ENCODE measurements at regions not wholly inside any gene's neighbourhood (a gene's known extent, or its start where the extent isn't known, plus 50 kb on each side); places are given as distances from the start of the nearest gene placed in this dataset.

DNA sequence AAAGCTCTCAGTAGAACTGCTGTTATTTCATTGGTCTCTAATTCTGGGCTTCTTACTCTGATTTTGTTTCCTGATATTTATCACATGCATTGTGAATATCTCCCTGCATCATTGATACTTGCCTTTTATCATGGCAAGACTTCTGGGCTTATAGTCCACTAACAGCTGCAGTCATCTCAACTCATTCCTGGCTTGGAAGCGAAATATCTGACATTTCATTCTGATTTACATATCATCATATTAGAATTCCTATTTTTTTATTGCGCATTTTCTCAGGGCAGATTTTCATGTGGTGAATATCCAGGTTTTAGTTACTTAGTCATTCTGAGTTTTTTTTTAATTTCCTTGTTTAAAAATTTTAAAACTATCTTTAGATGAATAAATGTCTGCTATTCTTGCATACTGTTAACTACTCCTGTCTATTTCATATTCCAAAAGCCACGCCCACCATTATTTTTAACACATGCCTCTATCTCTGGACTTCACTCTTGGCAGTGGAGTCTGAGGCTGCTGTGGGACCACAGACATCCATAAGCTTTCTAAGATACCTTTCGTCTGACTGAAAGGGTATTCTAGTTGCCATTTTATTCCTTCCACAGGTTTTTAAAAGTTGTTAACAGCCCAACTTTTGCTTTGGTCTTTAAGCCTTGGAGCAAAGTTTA lies 164.5 kb downstream of the IRS1 start:
- FAIRE-seq (no peak), DNase-seq (ENCODE audit: insufficient read length, low spot score) (no peak)
- TF ChIP-seq SPI1 (IDR thresholded peaks at IDR 0.05; ENCODE audit: low read depth, low read length) (no peak), POLR2A (IDR thresholded peaks at IDR 0.05; ENCODE audit: low read depth, low read length) (no peak), POU2F2 (IDR thresholded peaks at IDR 0.05; ENCODE audit: low read depth, low read length) (no peak), TAF1 (IDR thresholded peaks at IDR 0.05; ENCODE audit: low read depth, low read length) (no peak), POLR2AphosphoS5 (IDR thresholded peaks at IDR 0.05; ENCODE audit: low read depth, low read length) (no peak), PAX5 (IDR thresholded peaks at IDR 0.05; ENCODE audit: insufficient read depth, low read length, severe bottlenecking) (no peak)

DNA sequence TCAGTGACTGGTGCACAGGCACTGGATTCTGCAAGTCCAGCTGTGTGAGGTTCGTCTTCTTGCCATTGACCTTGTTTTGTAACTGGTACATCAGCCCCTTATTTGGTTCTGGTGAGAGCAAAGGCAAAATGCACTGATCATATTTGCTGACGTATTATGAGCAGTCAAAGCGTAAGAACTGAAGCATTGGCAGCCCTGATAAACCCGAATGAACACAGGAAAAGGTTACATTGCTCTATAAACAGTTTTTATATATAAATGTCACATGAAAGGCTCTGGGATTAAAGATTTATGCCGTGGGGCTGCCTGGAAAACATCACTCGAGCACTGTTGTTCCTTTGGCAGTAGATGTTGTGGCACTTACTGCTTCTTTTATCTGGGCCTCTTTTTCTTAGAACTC lies 167.9 kb downstream of the IRS1 start:
- no peak for DNase-seq (ENCODE audit: insufficient read length, low spot score)
- no peak for TF ChIP-seq SPI1 (IDR thresholded peaks at IDR 0.05; ENCODE audit: low read depth, low read length)
- TF ChIP-seq TAF1 (IDR thresholded peaks at IDR 0.05; ENCODE audit: low read depth, low read length), result no peak
- TF ChIP-seq POLR2A (IDR thresholded peaks at IDR 0.05; ENCODE audit: low read depth, low read length), result no peak
- TF ChIP-seq PAX5 (IDR thresholded peaks at IDR 0.05; ENCODE audit: insufficient read depth, low read length, severe bottlenecking), result no peak
- no peak for TF ChIP-seq POLR2AphosphoS5 (IDR thresholded peaks at IDR 0.05; ENCODE audit: low read depth, low read length)
- TF ChIP-seq POU2F2 (IDR thresholded peaks at IDR 0.05; ENCODE audit: low read depth, low read length), result no peak
- no peak for FAIRE-seq

DNA sequence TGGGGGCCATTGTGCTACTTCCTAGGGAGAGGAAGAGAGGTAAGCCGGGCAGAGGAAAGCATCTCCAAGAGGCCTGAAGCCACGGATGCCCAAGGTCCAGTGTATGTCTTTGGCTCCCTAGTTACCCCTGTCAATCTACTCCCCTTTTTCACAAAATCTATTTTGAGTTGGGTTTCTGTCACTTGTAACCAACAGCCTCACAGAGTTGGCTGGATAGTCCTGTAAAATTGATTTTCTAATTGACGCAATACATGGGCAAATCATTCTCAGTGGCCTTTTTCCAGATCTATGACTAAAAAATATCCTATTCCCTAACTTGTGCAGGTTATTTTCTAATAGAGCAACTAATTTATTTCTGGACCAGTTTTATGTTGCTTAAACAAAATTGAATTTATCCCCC lies 168.4 kb downstream of the IRS1 start:
- FAIRE-seq (no peak), DNase-seq (ENCODE audit: insufficient read length, low spot score) (no peak)
- TF ChIP-seq TAF1 (IDR thresholded peaks at IDR 0.05; ENCODE audit: low read depth, low read length) (no peak), POLR2AphosphoS5 (IDR thresholded peaks at IDR 0.05; ENCODE audit: low read depth, low read length) (no peak), POLR2A (IDR thresholded peaks at IDR 0.05; ENCODE audit: low read depth, low read length) (no peak), SPI1 (IDR thresholded peaks at IDR 0.05; ENCODE audit: low read depth, low read length) (no peak), PAX5 (IDR thresholded peaks at IDR 0.05; ENCODE audit: insufficient read depth, low read length, severe bottlenecking) (no peak), POU2F2 (IDR thresholded peaks at IDR 0.05; ENCODE audit: low read depth, low read length) (no peak)

DNA sequence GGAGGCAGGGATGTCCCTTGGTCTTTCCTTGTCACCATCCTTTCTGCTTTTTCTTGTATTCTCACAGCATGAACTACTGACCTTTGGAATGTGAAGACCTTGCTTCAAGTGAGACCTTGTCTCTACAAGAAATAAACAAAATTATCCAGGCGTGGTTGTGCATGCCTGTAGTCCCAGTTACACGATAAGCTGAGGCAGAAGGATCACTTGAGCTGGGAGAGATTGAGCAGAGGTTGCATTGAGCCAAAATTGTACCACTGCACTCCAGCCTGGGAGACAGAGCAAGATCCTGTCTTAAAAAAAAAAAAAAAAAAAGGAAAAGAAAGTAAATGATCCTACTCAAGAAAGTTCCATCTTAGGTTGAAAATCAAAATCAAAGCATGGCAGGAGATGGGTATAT lies 173.7 kb downstream of the IRS1 start:
- DNase-seq (ENCODE audit: insufficient read length, low spot score) (no peak), FAIRE-seq (no peak)
- TF ChIP-seq PAX5 (IDR thresholded peaks at IDR 0.05; ENCODE audit: insufficient read depth, low read length, severe bottlenecking) (no peak), POU2F2 (IDR thresholded peaks at IDR 0.05; ENCODE audit: low read depth, low read length) (no peak), POLR2A (IDR thresholded peaks at IDR 0.05; ENCODE audit: low read depth, low read length) (no peak), TAF1 (IDR thresholded peaks at IDR 0.05; ENCODE audit: low read depth, low read length) (no peak), SPI1 (IDR thresholded peaks at IDR 0.05; ENCODE audit: low read depth, low read length) (no peak), POLR2AphosphoS5 (IDR thresholded peaks at IDR 0.05; ENCODE audit: low read depth, low read length) (no peak)

DNA sequence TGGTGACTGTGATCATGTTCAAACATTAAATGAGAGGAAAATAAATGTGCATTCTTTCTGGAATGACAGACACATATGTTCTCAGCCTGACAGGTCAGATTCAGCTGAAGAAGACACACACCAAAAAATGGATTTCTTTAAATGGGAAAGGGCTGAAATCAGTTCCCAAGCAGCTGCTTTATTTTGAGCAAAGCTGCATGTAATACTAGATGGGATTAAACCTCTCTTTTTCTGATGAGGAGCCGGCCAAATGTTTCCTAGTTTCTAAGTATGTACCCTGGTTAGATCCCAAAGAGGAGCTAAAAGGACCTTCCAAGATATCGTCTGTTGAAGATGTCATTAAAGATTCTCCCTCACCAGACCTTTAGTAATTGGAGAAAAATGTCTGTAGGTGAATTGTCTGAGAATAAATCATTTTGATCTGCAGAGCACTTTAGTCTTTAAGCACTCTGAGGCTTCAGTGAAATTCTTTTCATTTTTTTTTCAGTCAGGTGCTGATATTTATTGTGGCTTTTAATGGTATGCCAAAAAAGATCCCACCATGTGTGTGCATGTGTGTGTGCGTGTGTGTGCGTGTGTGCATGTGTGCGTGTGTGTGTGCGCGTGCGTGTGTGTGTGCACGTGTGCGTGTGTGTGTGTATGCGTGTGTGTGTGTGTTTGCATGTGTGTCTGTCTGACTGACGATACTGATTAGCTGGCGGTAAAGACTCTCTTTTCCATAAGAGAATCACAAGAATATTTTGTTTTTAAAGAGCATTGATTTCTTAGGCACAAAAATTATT lies 175.8 kb downstream of the IRS1 start:
- no peak for TF ChIP-seq POLR2A (IDR thresholded peaks at IDR 0.05; ENCODE audit: low read depth, low read length)
- TF ChIP-seq SPI1 (IDR thresholded peaks at IDR 0.05; ENCODE audit: low read depth, low read length), result no peak
- no peak for TF ChIP-seq POLR2AphosphoS5 (IDR thresholded peaks at IDR 0.05; ENCODE audit: low read depth, low read length)
- TF ChIP-seq TAF1 (IDR thresholded peaks at IDR 0.05; ENCODE audit: low read depth, low read length), result no peak
- TF ChIP-seq POU2F2 (IDR thresholded peaks at IDR 0.05; ENCODE audit: low read depth, low read length), result no peak
- FAIRE-seq (no peak), DNase-seq (ENCODE audit: insufficient read length, low spot score) (no peak)

DNA sequence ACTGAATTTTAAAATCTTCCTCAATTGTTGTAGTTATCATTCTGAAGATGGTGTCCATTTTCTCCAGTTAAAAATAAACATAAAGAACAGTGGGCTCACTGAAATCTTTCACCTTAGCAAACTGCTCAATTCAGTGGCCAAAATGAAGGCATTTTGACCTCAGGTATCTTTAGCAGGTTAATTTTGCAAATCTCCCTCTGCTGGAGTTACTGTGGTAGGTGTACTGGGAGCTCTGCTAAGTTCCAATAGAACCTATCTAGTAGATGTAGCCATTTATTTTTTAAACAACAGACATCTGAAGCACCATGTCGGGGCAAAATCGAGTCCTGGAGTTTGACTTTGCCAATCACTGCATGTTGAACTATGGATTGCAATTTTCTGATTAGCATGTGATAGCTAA lies 177.1 kb downstream of the IRS1 start:
- TF ChIP-seq POLR2AphosphoS5 (IDR thresholded peaks at IDR 0.05; ENCODE audit: low read depth, low read length) (no peak), TAF1 (IDR thresholded peaks at IDR 0.05; ENCODE audit: low read depth, low read length) (no peak), SPI1 (IDR thresholded peaks at IDR 0.05; ENCODE audit: low read depth, low read length) (no peak), PAX5 (IDR thresholded peaks at IDR 0.05; ENCODE audit: insufficient read depth, low read length, severe bottlenecking) (no peak), POU2F2 (IDR thresholded peaks at IDR 0.05; ENCODE audit: low read depth, low read length) (no peak), POLR2A (IDR thresholded peaks at IDR 0.05; ENCODE audit: low read depth, low read length) (no peak)
- no peak for DNase-seq (ENCODE audit: insufficient read length, low spot score)
- no peak for FAIRE-seq

DNA sequence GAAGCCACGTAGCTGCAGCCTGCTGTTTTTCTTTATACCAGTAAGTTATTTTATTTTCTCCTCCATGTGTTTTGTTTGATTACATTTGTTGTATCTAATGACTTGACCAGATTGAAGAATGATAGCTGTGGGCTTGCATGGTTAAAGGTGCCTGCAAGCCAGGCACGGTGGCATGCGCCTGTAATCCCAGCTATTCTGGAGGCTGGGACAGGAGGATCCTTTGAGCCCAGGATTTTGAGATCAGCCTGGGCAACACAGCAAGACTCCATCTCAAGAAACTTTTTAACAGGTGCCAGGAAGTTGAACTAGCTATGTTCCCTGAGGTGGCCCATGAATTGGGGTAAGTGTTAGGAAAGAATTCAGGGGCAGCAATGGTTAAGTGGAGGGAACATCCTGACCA lies 179.4 kb downstream of the IRS1 start:
- TF ChIP-seq POLR2A (IDR thresholded peaks at IDR 0.05; ENCODE audit: low read depth, low read length), result no peak
- no peak for TF ChIP-seq POU2F2 (IDR thresholded peaks at IDR 0.05; ENCODE audit: low read depth, low read length)
- no peak for TF ChIP-seq POLR2AphosphoS5 (IDR thresholded peaks at IDR 0.05; ENCODE audit: low read depth, low read length)
- no peak for TF ChIP-seq TAF1 (IDR thresholded peaks at IDR 0.05; ENCODE audit: low read depth, low read length)
- no peak for TF ChIP-seq SPI1 (IDR thresholded peaks at IDR 0.05; ENCODE audit: low read depth, low read length)
- no peak for TF ChIP-seq PAX5 (IDR thresholded peaks at IDR 0.05; ENCODE audit: insufficient read depth, low read length, severe bottlenecking)
- DNase-seq (ENCODE audit: insufficient read length, low spot score) (no peak), FAIRE-seq (no peak)

DNA sequence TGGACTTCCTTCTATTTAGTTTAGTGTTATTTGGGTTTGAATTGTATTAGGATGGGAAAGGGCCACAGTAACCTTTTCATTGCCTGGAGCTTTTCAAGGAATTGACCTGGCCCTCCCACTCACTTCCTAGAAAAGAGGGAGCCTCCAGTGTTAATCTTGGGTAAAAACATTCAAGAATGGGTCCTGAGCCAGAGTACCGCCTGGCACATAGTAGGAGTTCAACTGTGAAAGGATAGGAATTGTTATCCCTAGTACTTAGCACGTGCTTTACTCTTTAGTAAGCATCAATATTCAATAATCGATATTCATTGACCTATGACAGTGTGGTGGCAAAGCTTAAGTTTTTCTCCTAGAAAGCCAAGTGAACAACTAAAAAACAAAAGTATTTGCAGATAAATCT lies 179.9 kb downstream of the IRS1 start:
- TF ChIP-seq SPI1 (IDR thresholded peaks at IDR 0.05; ENCODE audit: low read depth, low read length), result no peak
- no peak for TF ChIP-seq POLR2AphosphoS5 (IDR thresholded peaks at IDR 0.05; ENCODE audit: low read depth, low read length)
- TF ChIP-seq PAX5 (IDR thresholded peaks at IDR 0.05; ENCODE audit: insufficient read depth, low read length, severe bottlenecking), result no peak
- TF ChIP-seq TAF1 (IDR thresholded peaks at IDR 0.05; ENCODE audit: low read depth, low read length), result no peak
- TF ChIP-seq POU2F2 (IDR thresholded peaks at IDR 0.05; ENCODE audit: low read depth, low read length), result no peak
- TF ChIP-seq POLR2A (IDR thresholded peaks at IDR 0.05; ENCODE audit: low read depth, low read length), result no peak
- DNase-seq (ENCODE audit: insufficient read length, low spot score) (no peak), FAIRE-seq (no peak)

DNA sequence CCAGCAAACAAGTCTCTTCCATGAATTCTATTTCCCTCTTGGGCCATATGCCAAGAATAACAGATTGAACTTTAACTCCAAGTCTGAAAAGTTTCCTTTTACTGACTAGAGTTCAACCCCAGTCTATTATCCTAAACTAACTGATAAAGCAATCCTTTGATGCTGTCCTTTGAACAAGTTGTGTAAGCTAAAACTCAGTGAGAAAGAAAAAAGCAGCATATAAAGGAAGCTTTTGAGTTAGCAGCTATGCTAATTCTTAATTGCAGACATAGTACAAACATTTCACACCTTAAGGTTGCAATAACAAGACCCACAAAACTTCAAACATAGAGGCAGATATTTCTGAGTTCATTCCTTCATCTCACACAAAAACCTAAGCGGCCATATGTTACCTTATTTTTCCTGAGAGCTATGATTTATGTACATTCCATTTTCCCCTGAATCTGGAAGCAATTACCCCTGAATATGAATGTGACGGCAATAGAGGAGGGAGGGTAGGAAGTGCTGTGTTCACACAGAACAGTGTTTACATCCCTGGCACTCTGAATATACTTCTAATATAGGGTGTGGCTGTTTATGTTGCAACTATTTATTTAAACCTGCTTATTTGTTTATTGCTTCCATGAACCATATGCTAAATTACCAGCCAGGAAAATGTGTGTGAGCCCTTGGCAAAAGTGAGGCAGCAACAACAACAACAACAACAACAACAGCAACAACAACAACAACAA lies 180.6 kb downstream of the IRS1 start:
- DNase-seq (ENCODE audit: insufficient read length, low spot score), result no peak
- TF ChIP-seq PAX5 (IDR thresholded peaks at IDR 0.05; ENCODE audit: insufficient read depth, low read length, severe bottlenecking) (no peak), POLR2AphosphoS5 (IDR thresholded peaks at IDR 0.05; ENCODE audit: low read depth, low read length) (no peak), POU2F2 (IDR thresholded peaks at IDR 0.05; ENCODE audit: low read depth, low read length) (no peak), POLR2A (IDR thresholded peaks at IDR 0.05; ENCODE audit: low read depth, low read length) (no peak), SPI1 (IDR thresholded peaks at IDR 0.05; ENCODE audit: low read depth, low read length) (no peak), TAF1 (IDR thresholded peaks at IDR 0.05; ENCODE audit: low read depth, low read length) (no peak)
- no peak for FAIRE-seq
